NCI-H748 (cell line): ENCODE measurements at regions not wholly inside any gene's neighbourhood (a gene's known extent, or its start where the extent isn't known, plus 50 kb on each side); places are given as distances from the start of the nearest gene placed in this dataset.

ENCODE experiments used
- DNase-seq: peaks from one replicate; lab custom pipeline; 2025; ENCODE audit not compliant: unreplicated experiment; lab: John Stamatoyannopoulos, UW

DNA sequence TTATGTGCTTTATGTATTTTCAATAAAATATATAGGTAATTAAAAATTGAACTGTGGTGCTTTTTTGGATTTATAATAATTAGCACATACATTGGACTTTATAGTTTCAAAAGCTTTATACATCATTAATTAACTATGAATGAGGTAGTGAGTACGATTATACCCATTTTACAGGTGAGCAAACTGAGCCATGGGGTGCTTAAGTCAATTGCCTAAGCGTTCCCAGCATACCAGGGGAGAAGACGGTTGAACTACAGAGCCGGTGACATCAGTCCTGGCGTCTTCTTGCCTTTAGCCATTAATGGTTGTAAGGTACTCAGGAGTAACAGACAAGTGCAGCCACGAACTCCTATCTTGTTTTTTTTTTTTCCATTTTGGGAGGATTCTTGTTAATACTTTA is 172.8 kb downstream of the GATA3 start:
- DNase-seq, result no peak

GRCh38 chr10:8229153-8229552 is 174.7 kb downstream of the GATA3 start:
- no peak for DNase-seq

GRCh38 chr10:8230902-8231301 is 176.4 kb downstream of the GATA3 start:
- DNase-seq, result no peak

- no peak for DNase-seq
Observed at GRCh38 chr10:8233049-8233448, 178.6 kb downstream of the GATA3 start.

DNA sequence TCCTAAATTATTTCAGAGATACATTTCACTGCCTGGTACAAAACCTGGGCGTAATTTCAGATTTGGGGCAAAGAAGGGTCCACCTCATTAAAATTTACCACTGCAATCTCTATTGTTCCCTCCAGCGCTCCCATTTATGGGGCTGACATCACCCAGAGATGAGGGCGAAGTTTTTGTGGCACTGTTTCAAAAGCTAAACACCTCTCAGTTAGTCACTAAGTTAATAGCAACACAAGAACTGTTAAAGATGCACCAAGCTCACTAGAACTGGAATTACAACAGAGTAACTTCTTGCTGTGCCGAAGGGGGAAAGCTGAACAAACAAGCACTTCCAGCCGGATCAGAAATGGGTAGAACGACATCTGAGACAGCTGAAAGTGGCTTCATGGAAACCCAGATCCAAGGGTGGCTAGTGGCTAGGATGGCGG is 179.4 kb downstream of the GATA3 start:
- no peak for DNase-seq

DNA sequence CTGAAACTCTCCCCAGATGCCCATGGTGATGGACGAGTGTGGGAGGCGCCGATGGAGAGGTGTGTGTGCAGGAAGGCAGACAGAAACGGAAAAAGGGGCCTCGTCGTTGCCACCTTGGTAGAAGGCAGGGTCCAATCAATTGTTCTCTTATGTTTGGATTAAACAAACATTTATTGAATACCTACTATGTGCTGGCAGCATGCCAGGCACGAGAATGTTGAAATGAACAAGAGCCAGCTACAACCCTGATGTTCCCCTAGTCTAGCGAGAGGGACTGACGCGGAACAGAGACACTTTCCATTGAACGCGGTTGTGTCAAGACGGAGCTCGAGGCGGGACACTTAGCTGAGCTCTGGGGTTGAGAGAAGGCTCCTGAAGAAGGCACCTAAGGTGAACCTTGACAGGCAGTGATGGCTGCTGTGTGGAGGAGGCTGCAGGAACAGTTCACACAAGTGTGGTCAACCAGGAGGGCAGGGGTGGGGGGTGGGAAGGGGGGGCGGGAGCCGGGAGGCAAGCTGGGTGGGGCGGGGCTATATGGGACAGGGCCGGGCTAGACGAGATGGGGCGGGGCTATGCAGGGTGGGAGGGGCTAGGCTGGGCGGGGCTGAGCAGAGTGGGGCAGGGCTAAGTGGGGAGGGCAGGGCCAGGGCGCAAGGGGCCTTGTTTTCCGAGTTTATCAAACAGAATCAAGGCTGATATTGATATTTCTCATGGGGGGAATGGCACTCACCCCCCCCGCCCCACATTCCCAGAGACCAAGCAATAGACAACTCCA is 181.0 kb downstream of the GATA3 start:
- DNase-seq, result no peak

GRCh38 chr10:8238986-8239385 is 184.5 kb downstream of the GATA3 start:
- DNase-seq, result no peak

DNA sequence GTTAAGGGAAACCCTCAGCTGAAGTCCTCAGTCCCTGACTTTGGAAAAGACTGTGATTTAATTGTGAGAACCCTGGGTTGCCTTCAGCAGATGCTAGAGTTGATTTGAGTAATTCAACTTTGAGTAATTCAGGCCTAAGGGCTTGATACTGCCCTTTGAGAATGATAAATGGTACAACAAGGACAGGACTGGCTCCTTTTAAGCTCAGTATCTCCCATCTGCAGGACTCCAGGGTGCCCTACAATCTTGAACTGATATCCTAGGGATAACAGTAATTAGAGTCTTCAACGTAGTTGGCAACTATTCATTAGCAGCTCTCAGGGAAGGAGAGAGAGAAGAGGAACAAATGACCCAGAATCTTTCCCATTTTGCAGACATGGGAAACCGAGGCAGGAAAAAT is 186.4 kb downstream of the GATA3 start:
- no peak for DNase-seq

DNA sequence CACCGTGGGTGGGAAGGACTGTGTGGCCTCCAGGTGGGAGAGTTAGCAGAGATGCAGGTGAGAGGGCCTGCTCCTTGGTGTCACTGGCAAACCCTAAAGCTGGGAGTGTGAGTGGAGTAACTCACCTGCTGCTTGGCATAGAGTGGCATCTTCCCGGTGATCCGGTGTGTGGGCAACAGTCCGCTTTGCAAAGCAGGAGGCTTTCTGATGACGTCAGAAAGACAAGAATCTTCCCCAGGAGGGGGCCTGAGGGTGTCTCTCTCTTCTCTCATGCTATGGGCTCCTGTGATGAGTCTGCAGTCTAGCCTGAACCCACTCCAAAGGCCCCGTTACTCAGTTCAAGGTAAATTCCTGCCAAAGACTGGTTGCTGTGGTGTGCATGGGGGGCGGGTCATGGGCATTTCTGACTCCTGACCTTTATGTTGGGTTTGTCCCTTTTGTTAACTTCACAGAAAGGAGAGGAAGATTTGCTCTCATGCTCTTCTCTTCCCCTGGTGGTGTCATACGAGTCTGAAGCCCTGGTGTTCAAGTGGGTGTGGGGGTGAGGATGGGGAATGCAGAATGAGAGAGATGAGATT is 187.9 kb downstream of the GATA3 start:
- no peak for DNase-seq

GRCh38 chr10:8245131-8245813 is 190.8 kb downstream of the GATA3 start:
- no peak for DNase-seq

DNA sequence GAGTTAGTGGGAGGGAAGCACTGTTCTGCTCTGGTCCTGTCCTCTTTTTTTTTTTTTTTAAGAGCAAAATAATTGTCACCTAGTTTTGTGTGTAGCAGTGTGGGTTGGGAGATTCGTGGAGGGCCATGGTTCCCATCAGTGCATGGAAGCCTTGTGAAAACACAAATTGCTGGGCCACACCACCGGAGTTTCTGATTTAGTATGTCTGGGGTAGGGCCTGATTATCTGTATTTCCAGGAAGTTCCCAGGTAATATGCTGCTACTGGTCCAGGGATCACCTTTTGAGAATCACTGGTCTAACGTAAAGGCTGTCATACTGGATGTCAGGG is 191.3 kb downstream of the GATA3 start:
- no peak for DNase-seq

DNA sequence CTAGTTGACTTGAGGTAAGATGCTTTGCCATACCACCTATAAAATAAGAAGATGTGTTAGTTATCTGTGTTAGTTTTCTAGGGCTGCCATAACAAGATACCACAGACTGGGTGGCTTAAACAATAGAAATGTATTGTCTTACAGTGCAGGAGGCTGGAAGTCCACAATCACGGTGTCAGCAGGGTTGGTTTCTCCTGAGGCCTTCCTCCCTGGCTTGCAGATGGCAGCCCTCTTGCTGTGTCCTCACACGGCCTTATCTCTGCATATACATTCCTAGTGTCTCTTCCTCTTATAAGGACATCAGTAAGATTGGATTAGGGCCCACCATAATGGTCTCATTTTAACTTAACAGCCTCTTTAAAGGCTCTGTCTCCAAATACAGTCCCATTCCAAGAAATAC is 192.1 kb downstream of the GATA3 start:
- no peak for DNase-seq

- no peak for DNase-seq
Observed at GRCh38 chr10:8247191-8247590, 192.7 kb downstream of the GATA3 start.

GRCh38 chr10:8248868-8249267 is 194.4 kb downstream of the GATA3 start:
- DNase-seq, result no peak

- DNase-seq, result no peak
Observed at GRCh38 chr10:8254350-8254749, 199.9 kb downstream of the GATA3 start.

DNA sequence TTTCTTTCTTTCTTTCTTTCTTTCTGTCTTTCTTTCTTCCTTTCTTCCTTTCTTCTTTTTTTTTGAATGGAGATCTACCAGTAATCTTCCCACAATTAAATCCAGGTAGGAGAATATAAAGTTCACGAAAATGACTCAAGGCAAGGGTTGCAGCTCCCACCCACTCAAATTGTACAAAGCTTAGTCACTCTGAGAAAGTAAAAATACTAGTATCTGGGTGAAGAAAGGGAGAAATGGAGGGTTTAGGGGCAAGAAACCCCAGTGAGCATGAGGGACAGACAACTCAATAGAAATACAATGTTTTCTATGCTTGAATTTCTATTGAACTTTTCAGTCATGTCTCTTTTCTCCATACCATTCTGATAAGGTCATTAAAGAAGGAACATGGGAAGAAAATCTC is 200.8 kb downstream of the GATA3 start:
- DNase-seq, result no peak

DNA sequence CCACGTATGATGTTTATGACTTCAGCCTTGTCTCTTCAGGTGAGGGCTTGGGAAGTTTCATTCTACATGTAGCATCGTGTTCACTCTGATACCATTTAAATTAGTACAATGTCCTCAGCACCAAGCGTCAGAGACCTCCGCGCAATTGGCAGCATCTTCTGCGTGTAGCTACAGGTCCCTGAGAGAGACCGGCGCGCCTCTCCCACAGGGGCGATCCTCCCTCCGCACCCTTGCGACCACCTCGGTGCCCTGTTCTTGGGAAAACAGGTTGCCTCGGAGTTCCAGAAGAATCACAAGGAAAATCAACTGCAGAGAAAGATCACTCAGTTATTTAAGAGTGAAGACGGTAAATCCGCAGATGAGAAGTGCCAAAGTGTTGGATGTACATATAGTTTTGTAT is 206.2 kb downstream of the GATA3 start:
- DNase-seq, result no peak

DNA sequence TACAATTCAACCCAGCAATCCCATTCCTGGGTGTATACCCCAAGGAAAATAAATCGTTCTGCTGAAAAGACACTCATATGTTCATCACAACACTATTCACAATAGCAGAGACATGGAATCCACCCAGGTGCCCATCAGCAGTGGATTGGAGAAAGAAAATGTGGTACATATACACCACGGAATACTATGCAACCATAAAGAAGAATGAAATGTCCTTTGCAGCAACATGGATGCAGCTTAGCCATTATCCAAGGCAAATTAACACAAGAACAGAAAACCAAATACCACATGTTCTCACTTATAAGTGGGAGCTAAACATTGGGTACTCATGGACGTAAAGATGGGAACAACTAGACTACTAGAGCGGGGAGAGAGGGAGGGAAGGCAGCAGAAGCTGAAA is 207.8 kb downstream of the GATA3 start:
- no peak for DNase-seq

- no peak for DNase-seq
Observed at GRCh38 chr10:8269976-8270375, 215.5 kb downstream of the GATA3 start.

GRCh38 chr10:8272794-8273425 is 218.4 kb downstream of the GATA3 start:
- DNase-seq, result no peak

- DNase-seq, result no peak
Observed at GRCh38 chr10:8273749-8274148, 219.3 kb downstream of the GATA3 start.

GRCh38 chr10:8275911-8276310 is 221.4 kb downstream of the GATA3 start:
- peak; percentile 41 for DNase-seq
